ENCODE measurements at regions not wholly inside any gene's neighbourhood (a gene's known extent, or its start where the extent isn't known, plus 50 kb on each side); places are given as distances from the start of the nearest gene placed in this dataset.

GRCh38 chr5:97624886-97625285, 441.8 kb upstream of the RIOK2 start:
- TF ChIP-seq CTCF (IDR thresholded peaks at IDR 0.05) (no peak), POLR2A (IDR thresholded peaks at IDR 0.05) (no peak)

Data from uterus (tissue), 2 donors.